GF-D8 (cell line): ENCODE measurements at regions not wholly inside any gene's neighbourhood (a gene's known extent, or its start where the extent isn't known, plus 50 kb on each side); places are given as distances from the start of the nearest gene placed in this dataset.
A peak's percentile ranks its signal among the peaks of the same experiment; 100 is the strongest.

Experiments used
- DNase-seq: peaks from one replicate; lab custom pipeline; 2025; lab: John Stamatoyannopoulos, UW

GRCh38 chr6:26215585-26216358, 128.5 kb downstream of the HFE start:
- DNase-seq = no peak

GRCh38 chr6:26216359-26216885, 129.2 kb downstream of the HFE start:
- peak; percentile 98 for DNase-seq

GRCh38 chr6:26216886-26217713, 129.9 kb downstream of the HFE start:
- no peak for DNase-seq

GRCh38 chr6:26217714-26218075, 130.5 kb downstream of the HFE start:
- DNase-seq = no peak

- no peak for DNase-seq
Measured at GRCh38 chr6:26218824-26219223, 131.6 kb downstream of the HFE start.

- DNase-seq = no peak
Measured at GRCh38 chr6:26220145-26220970, 133.1 kb downstream of the HFE start.

GRCh38 chr6:26221186-26221585, 134.0 kb downstream of the HFE start:
- no peak for DNase-seq

GRCh38 chr6:26222571-26222970, 135.3 kb downstream of the HFE start:
- no peak for DNase-seq

GRCh38 chr6:26223228-26223627, 136.0 kb downstream of the HFE start:
- DNase-seq = no peak

GRCh38 chr6:26223650-26224546, 136.7 kb downstream of the HFE start:
- DNase-seq = peak; percentile 54

GRCh38 chr6:26224547-26224912, 137.3 kb downstream of the HFE start:
- no peak for DNase-seq

- no peak for DNase-seq
Measured at GRCh38 chr6:26224940-26225847, 138.0 kb downstream of the HFE start.

GRCh38 chr6:26225848-26226578, 138.8 kb downstream of the HFE start:
- no peak for DNase-seq

GRCh38 chr6:26226579-26226967, 138.4 kb upstream of the BTN3A2 start:
- no peak for DNase-seq

GRCh38 chr6:26230351-26230750, 134.6 kb upstream of the BTN3A2 start:
- DNase-seq = no peak

- DNase-seq = no peak
Measured at GRCh38 chr6:26231006-26231587, 133.9 kb upstream of the BTN3A2 start.

GRCh38 chr6:26232306-26232939, 132.6 kb upstream of the BTN3A2 start:
- DNase-seq = no peak

- no peak for DNase-seq
Measured at GRCh38 chr6:26232940-26233648, 131.9 kb upstream of the BTN3A2 start.
